Body of pancreas (tissue), 4 donors: ENCODE measurements at regions not wholly inside any gene's neighbourhood (a gene's known extent, or its start where the extent isn't known, plus 50 kb on each side); places are given as distances from the start of the nearest gene placed in this dataset.

Experiments
- CTCF ChIP-seq, 7 experiments: fragments of 450-650 bp in 4 of 7; fragments of 200-600 bp in 3 of 7; sonication (generic) in 3 of 7; IDR thresholded peaks; one replicate each; pipeline ENCODE4 v1.5.1; 2016 to 2019; ENCODE audit warnings: antibody characterized with exemption in 7 of 7
- POLR2A ChIP-seq, 3 donors: fragments of 450-650 bp; IDR thresholded peaks; one replicate each; pipeline ENCODE4 v1.6.1; 2016; ENCODE audit warnings: antibody characterized with exemption in 3 of 3, mild to moderate bottlenecking in 2 of 3

GRCh38 chr3:30470496-30470895 lies 135.9 kb upstream of the TGFBR2 start:
- no peak for TF ChIP-seq CTCF (IDR thresholded peaks at IDR 0.05)
- no peak for TF ChIP-seq POLR2A (IDR thresholded peaks at IDR 0.05)
